ENCODE measurements at regions not wholly inside any gene's neighbourhood (a gene's known extent, or its start where the extent isn't known, plus 50 kb on each side); places are given as distances from the start of the nearest gene placed in this dataset.

- TF ChIP-seq CTCF (IDR thresholded peaks at IDR 0.05): no peak
- TF ChIP-seq POLR2A (IDR thresholded peaks at IDR 0.05): no peak
- no peak for TF ChIP-seq EP300 (IDR thresholded peaks at IDR 0.05)
Observed at GRCh38 chrX:35251226-35251625, 308.6 kb downstream of the FAM47B start.
